ENCODE measurements at regions not wholly inside any gene's neighbourhood (a gene's known extent, or its start where the extent isn't known, plus 50 kb on each side); places are given as distances from the start of the nearest gene placed in this dataset.

GRCh38 chr20:7459083-7459482, 481.2 kb downstream of the HAO1 start:
- no peak for DNase-seq (ENCODE audit: low read depth in 3 of 3, low spot score in 2 of 3)

- DNase-seq (ENCODE audit: low read depth in 3 of 3, low spot score in 2 of 3): no peak
Observed at GRCh38 chr20:7463290-7463689, 477.0 kb downstream of the HAO1 start.

GRCh38 chr20:7470912-7471311, 469.3 kb downstream of the HAO1 start:
- DNase-seq (ENCODE audit: low read depth in 3 of 3, low spot score in 2 of 3): no peak

GRCh38 chr20:7490288-7490687, 450.0 kb downstream of the HAO1 start:
- DNase-seq (ENCODE audit: low read depth in 3 of 3, low spot score in 2 of 3): no peak

GRCh38 chr20:7492257-7492656, 448.0 kb downstream of the HAO1 start:
- DNase-seq (ENCODE audit: low read depth in 3 of 3, low spot score in 2 of 3): no peak

GRCh38 chr20:7493311-7493710, 446.9 kb downstream of the HAO1 start:
- no peak for DNase-seq (ENCODE audit: low read depth in 3 of 3, low spot score in 2 of 3)

GRCh38 chr20:7496394-7496991, 443.8 kb downstream of the HAO1 start:
- DNase-seq (ENCODE audit: low read depth in 3 of 3, low spot score in 2 of 3): no peak

GRCh38 chr20:7497985-7498384, 442.3 kb downstream of the HAO1 start:
- no peak for DNase-seq (ENCODE audit: low read depth in 3 of 3, low spot score in 2 of 3)

GRCh38 chr20:7499201-7499600, 441.1 kb downstream of the HAO1 start:
- DNase-seq (ENCODE audit: low read depth in 3 of 3, low spot score in 2 of 3): no peak

- DNase-seq (ENCODE audit: low read depth in 3 of 3, low spot score in 2 of 3): no peak
Observed at GRCh38 chr20:7500231-7500663, 440.0 kb downstream of the HAO1 start.

GRCh38 chr20:7503501-7503900, 436.8 kb downstream of the HAO1 start:
- DNase-seq (ENCODE audit: low read depth in 3 of 3, low spot score in 2 of 3): no peak

GRCh38 chr20:7505152-7505834, 435.0 kb downstream of the HAO1 start:
- no peak for DNase-seq (ENCODE audit: low read depth in 3 of 3, low spot score in 2 of 3)

- no peak for DNase-seq (ENCODE audit: low read depth in 3 of 3, low spot score in 2 of 3)
Observed at GRCh38 chr20:7505835-7506221, 434.4 kb downstream of the HAO1 start.

GRCh38 chr20:7516621-7517111, 423.6 kb downstream of the HAO1 start:
- DNase-seq (ENCODE audit: low read depth in 3 of 3, low spot score in 2 of 3): peak in 1 of 3 donors; percentile 29

- no peak for DNase-seq (ENCODE audit: low read depth in 3 of 3, low spot score in 2 of 3)
Observed at GRCh38 chr20:7520361-7520760, 419.9 kb downstream of the HAO1 start.

- DNase-seq (ENCODE audit: low read depth in 3 of 3, low spot score in 2 of 3): no peak
Observed at GRCh38 chr20:7523288-7523687, 417.0 kb downstream of the HAO1 start.

- DNase-seq (ENCODE audit: low read depth in 3 of 3, low spot score in 2 of 3): no peak
Observed at GRCh38 chr20:7540018-7540417, 400.2 kb downstream of the HAO1 start.

GRCh38 chr20:7540923-7541322, 399.3 kb downstream of the HAO1 start:
- no peak for DNase-seq (ENCODE audit: low read depth in 3 of 3, low spot score in 2 of 3)

- DNase-seq (ENCODE audit: low read depth in 3 of 3, low spot score in 2 of 3): no peak
Observed at GRCh38 chr20:7571101-7571500, 369.2 kb downstream of the HAO1 start.

- DNase-seq (ENCODE audit: low read depth in 3 of 3, low spot score in 2 of 3): no peak
Observed at GRCh38 chr20:7571521-7572055, 368.7 kb downstream of the HAO1 start.

- DNase-seq (ENCODE audit: low read depth in 3 of 3, low spot score in 2 of 3): no peak
Observed at GRCh38 chr20:7579888-7580287, 360.4 kb downstream of the HAO1 start.

GRCh38 chr20:7585126-7585679, 355.1 kb downstream of the HAO1 start:
- DNase-seq (ENCODE audit: low read depth in 3 of 3, low spot score in 2 of 3): no peak
